IPS DF 4.7 (cell line): ENCODE measurements at regions not wholly inside any gene's neighbourhood (a gene's known extent, or its start where the extent isn't known, plus 50 kb on each side); places are given as distances from the start of the nearest gene placed in this dataset.

Source experiments
- DNase-seq: peaks from one replicate; pipeline ENCODE4 v3.0.0-alpha.2; 2013; ENCODE audit warnings: low spot score; ENCODE audit errors: extremely low read depth

DNA sequence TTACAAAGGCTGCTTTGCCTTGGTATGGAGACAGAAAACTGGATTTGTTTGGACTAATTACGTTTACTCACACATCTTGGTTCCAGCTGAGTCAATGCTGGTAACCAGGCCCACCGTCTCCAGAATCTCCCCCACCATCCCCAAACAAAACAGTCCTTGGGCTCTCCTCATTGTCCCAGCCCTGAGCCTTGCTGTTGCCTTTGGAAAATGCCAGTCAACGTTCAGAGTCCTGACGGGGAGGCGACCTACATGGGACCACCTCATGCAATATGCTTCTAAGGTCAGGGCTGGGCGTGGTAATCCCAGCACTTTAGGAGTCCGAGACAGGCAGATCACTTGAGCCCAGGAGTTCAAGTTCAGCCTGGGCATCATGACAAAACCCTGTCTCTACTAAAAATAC, 85.2 kb upstream of the IQSEC1 start:
- no peak for DNase-seq

- DNase-seq = no peak
Observed at GRCh38 chr3:13157986-13158385, 84.8 kb upstream of the IQSEC1 start.

DNA sequence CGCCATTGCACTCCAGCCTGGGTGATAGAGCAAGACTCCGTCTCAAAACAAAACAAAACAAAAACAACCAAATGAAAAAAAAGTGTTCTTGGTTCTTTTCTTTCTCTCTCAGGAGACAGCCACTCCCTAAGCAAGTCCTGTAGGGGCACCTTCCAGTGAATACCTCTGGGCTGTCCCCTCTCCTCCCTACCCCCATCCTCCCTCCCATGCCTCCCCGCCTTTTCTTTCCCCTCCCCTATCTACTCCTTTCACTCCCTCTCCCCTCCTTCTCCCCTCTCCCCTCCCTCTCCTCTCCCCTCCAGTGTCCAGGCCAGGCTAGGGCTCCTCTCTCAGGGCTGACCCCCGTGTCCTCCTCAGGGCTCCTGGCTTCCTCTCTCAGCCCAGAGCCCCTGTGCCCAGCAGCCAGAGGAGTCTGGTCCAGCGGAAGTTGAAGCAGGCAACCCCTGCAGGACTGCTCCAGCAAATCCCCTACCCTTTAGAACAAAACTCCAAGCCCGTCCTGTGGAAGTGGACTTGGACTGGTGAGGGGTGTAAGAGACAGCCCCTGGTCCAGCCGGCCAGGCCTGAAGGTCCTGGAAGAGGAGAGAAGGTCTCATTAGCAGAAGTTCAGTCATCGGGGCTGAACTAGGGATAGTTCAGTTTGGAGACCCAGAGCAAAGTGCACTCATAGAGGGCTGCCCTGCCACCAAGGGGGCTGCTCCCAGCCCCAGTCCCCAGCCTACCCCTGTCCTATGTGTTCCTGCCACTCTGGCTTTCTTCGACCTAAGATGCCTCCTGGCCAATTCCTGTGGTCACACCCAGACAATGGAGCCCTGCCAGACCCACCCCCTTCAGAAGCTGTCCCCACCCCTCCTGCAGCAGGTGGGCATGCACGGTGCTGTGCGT, 79.8 kb upstream of the IQSEC1 start:
- DNase-seq = no peak

- DNase-seq = no peak
Observed at GRCh38 chr3:13150624-13151023, 77.4 kb upstream of the IQSEC1 start.

DNA sequence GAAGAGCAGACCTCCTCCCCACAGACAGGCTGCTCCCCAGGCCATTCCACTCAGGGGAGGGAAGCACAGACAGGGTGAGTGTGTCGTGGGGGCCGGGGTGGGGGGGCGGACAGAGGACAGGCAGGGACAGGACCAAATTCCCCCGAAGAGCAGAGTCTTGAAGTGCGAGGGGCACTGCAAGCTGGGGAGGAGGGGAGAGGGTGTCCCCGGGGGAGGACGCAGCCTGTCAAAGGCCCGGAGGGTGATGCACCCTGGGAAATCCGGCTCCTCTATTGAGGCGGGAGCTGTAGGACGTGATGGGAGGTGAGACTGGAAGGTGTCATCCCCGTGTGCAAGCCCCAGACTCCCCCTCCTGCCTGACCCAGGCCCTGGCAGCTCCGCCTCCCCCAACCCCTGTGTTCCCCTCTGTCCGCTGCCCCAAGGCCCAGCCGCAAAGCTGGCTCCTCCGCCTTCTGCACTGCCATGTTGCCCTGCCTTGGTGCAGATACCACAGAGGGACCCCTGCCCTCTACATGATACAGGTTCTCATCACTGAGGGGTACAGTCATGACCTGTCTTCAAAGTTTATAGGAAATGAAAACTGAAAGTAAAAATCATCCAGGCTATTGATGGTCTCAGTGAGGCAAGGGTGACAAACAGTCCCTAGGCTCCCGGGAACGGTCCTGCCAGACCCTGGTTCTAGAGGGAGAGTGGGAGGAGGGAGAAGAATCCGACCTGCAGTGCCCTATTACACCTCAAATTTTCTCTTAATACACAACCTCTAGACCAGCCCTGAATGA, 76.3 kb upstream of the IQSEC1 start:
- DNase-seq = no peak

GRCh38 chr3:13148561-13149329, 75.5 kb upstream of the IQSEC1 start:
- no peak for DNase-seq

DNA sequence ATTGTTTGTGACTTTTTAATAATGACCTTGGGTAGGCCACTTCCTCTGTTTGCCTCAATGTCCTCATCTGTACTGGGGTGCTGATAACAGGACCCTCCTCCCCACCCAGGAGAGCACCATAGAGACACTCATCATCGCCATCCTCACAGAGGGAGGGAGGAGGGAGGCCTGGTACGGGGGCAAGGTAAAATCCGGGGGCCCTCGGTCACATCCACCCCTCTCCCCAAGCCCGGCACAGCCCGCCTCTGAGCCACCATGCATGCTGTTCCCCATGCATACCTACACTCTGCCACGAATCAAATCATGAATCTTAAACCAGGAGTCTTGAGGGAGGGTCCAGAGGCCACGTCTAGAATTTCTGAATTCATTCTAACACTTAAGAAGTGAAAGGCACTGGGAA, 74.9 kb upstream of the IQSEC1 start:
- DNase-seq = no peak

DNA sequence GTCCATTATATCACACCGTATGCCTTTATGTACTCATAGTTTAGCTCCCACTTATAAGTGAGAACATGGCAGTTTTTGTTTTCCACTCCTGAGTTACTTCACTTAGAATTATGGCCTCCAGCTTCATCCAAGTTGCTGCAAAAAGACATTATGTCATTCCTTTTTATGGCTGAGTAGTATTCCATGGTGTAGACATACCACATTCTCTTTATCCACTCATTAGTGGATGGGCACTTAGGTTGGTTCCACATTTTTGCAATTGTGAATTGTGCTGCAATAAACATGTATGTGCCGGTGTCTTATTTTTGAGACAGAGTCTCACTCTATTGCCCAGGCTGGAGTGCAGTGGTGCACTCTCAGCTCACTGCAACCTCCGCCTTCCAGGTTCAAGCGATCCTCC, 74.1 kb upstream of the IQSEC1 start:
- no peak for DNase-seq

- DNase-seq = no peak
Observed at GRCh38 chr3:13146643-13147143, 73.5 kb upstream of the IQSEC1 start.

DNA sequence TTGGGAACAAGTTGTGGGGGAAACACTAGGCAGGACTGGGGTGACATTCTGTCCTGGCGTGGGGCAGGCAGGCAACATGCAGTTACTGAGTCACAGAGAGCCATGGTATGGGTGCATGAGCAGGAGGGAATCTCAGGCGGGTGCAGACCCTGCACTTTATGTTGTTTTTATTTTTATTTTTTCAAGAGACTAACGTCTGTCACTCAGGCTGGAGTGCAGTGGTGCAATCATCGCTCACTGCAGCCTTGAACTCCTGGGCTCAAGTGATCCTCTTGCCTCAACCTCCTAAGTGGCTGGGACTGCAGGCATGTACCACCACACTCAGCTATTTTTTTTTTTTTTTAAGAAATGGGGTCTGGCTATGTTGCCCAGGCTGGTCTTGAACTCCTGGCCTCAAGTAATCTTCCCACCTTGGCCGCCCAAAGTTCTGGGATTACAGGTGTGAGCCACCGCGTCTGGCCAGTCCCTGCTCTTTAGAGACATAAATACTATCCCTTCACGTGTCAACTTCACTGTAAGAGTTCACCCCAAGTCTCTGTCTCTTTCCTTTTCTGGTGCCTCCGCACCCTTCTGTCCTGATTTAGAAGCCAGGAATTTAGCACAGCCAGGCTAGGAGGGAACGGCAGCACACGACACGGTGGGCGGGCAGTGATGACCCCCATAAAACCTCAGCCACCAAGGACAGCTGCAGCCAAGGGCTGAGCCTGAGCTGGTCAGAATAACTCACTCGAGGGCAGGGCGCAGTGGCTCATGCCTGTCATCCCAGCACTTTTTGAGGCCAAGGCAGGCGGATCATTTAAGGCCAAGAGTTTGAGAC, 72.8 kb upstream of the IQSEC1 start:
- DNase-seq = no peak

- DNase-seq = no peak
Observed at GRCh38 chr3:13145131-13145825, 72.0 kb upstream of the IQSEC1 start.

GRCh38 chr3:13144163-13145023, 71.2 kb upstream of the IQSEC1 start:
- no peak for DNase-seq

DNA sequence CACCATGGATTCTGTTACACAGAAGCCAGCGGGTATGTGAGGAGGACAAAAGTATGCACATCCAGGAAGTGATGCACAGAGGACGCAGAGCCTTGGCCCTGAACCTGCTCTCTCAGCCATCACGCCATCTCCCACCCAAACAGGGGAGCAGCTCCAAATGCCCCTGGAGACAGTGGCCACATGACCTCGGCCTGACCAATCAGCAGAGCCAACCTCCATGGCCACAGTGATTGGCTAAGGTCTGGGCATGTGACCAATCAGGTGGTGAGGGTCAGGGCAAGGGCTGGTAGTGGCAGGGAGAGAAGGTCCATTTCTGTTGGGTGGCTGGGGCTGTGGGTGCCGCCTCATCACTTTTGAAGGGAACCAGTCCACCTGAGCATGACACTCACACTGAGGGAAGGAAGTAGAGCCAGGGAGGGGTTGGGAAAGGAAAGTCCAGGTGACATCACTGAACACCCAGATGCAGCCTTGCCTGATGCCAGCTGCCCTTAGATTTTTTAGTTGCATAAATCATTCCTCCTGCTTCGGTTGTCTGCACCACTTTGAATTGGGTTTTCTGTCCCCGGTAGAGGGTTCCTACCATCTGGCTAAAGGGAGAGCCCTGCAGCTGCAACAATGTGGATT, 70.3 kb upstream of the IQSEC1 start:
- DNase-seq = no peak

DNA sequence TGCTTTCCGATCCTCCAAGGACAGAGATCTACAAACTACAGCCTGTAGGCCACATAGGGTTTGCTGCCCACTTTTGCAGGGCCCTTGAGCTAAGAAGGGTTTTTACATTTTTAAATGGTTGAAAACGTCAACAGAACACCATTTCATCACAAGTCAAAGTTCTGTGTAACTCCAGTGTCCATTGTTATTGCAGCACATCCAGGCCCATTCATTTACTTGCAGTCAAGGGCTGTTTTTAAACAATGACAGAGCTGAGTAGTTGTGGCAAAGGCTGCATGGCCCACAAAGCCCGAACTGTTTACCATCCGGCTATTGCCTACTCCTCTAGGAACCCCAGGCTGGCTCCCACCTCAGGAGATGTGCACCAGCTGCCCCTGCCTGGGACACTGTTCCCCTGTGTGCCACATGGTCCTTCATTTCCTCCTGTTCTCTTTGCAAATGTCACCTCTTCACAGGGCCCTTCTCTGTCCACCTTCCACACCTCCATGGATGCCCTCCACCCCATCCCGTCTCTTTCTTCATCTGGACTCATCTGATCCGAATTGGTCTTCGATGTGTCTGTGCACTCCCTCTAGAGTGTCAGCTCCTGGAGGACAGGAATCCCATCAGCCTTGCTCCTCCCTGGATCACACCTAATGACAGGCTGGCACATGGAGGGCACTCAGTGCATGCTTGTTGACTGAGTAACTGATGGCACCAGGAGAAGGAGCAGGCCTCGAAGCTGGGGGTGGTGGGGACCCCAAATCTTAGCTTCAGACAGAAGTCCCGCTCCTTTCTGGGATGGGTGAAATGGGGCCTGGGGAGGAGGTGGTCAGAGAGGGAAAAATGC, 69.5 kb upstream of the IQSEC1 start:
- DNase-seq = no peak

GRCh38 chr3:13141991-13142412, 68.8 kb upstream of the IQSEC1 start:
- peak; percentile 58 for DNase-seq

DNA sequence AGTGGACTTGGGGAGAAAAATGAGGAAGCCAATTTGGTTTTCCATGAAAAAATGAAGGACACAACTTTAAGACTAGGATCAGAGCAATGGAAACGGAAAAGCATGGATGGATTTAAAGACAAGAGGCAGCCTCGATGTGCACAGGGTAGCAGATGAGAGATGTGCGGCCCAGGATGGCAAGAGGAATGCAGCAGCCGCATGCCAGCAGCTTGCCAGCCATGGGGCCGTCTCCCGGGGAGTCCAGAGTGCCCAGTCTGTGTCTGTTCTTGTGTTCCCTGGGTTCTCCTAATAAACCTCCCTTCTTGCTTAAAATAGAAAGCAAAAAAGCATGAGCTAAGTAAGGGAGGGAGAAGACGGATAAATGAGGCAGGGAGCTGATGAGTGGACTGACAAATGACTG, 68.0 kb upstream of the IQSEC1 start:
- no peak for DNase-seq

DNA sequence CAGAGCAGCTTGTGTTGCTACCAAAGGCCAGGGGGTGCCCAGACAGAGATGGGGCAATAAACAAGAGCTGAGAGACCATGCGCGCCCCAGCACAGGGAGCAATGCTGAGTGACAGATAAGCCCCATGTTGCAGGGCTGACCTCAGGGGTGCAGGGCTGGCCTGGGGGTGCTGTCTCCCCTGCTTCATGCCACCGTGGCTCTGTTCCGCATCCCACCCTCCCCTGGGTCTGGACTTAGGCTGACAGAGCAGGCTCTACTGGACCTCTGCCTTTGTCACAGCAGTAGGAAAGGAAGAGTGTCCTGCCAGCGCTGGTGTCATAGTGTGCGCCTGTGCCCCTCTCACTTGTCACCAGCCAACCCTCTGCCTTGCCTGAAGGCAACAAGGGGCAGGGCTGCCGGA, 67.4 kb upstream of the IQSEC1 start:
- DNase-seq = no peak
